AG09309 (cell line): ENCODE measurements at regions not wholly inside any gene's neighbourhood (a gene's known extent, or its start where the extent isn't known, plus 50 kb on each side); places are given as distances from the start of the nearest gene placed in this dataset.

Experiments
- DNase-seq: peaks from one replicate; pipeline ENCODE4 v3.0.0-alpha.2; 2010; ENCODE audit warnings: low read depth
- H3K4me3 ChIP-seq: 2 replicates; pipeline ENCODE4 v1.5.1; 2011; ENCODE audit warnings: mild to moderate bottlenecking, low read depth, low read length, moderate library complexity; ENCODE audit not compliant: control insufficient read depth
- TF ChIP-seq, protein P1 (sequence below): IDR thresholded peaks from 2 replicates; pipeline ENCODE4 v1.5.1; 2011; ENCODE audit warnings: mild to moderate bottlenecking, low read depth, low read length, inconsistent platforms; ENCODE audit not compliant: insufficient read depth, control insufficient read depth; ENCODE audit errors: missing control alignments

DNA sequence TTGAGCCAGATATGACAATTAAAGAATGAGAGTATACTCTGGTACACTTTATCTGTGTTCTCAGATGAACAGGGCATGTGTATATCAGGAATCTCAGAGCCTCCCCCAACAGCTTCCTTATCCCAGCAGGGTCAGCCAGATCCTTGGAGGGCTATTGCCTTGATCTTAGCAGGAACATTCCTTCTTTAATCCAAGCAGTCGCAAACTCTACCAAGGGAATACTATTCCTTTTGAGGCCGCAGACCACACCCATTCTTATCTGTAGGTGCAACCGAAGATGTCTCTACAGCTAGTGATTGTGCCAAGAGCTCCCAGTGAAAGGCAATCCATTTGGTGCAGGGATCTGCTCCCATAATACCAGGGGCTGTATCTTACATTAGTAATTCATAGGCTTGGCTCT, 118.3 kb upstream of the DOK6 start:
- DNase-seq: no peak
- no peak overlapping the region for H3K4me3 ChIP-seq
- TF ChIP-seq, protein P1, sequence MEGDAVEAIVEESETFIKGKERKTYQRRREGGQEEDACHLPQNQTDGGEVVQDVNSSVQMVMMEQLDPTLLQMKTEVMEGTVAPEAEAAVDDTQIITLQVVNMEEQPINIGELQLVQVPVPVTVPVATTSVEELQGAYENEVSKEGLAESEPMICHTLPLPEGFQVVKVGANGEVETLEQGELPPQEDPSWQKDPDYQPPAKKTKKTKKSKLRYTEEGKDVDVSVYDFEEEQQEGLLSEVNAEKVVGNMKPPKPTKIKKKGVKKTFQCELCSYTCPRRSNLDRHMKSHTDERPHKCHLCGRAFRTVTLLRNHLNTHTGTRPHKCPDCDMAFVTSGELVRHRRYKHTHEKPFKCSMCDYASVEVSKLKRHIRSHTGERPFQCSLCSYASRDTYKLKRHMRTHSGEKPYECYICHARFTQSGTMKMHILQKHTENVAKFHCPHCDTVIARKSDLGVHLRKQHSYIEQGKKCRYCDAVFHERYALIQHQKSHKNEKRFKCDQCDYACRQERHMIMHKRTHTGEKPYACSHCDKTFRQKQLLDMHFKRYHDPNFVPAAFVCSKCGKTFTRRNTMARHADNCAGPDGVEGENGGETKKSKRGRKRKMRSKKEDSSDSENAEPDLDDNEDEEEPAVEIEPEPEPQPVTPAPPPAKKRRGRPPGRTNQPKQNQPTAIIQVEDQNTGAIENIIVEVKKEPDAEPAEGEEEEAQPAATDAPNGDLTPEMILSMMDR: no peak

DNA sequence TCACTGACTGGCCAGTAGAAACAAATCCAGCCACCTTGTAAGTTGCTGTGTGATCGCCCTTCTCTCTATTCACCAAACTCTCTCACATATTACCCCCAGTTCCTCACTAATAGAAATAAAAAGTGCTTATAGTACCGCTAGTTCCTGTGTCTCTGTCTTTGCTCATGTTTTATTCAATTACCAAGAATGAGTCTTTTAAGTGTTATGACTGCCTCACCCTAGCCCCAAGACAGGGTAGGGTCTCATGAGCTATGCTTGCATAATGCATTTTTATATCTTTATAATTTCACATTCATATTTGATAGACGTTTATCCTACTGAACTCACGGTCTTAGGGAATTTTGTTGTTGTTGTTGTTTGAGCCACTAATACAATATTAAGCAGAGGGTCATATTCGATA, 109.6 kb upstream of the DOK6 start:
- TF ChIP-seq, protein P1: no peak
- H3K4me3 ChIP-seq: no peak overlapping the region
- no peak for DNase-seq

DNA sequence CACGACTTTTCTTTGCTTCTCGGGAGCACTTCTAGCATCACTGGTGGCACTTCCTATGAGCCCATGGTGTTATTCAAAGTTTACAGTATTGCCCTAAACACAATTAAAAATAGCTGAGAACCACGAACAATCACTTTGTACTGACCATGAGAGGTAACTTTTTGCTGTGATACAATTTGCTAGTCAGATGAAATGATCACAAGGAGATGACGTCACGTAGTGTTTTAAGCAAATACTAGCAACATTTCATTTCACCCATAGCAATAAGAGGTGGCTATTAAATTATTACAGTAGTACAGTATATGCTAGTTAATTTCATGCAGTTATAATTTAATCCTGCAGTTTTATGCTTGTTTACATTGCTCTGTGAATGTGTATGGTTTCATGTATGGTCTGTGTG, 108.9 kb upstream of the DOK6 start:
- DNase-seq: no peak
- H3K4me3 ChIP-seq: no peak overlapping the region
- TF ChIP-seq, protein P1: no peak

DNA sequence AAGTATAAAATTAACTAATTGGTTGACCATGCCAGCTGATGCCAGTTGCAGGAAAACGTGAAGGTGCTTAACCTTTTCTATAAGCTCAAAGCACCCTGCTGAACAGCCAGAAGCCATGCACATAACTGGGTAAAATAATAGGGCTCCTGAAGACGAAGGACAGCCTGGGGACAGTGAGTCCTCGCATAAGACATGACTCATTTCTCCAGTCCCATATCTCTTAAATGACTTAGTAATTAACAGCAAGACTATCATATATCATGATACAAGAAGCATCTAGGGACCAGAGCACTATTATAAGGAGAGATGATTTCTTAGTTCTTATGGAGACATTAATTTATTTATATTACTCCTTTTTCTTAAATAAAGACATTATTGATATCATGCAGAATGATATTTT, 100.5 kb upstream of the DOK6 start:
- DNase-seq: no peak
- TF ChIP-seq, protein P1: no peak

DNA sequence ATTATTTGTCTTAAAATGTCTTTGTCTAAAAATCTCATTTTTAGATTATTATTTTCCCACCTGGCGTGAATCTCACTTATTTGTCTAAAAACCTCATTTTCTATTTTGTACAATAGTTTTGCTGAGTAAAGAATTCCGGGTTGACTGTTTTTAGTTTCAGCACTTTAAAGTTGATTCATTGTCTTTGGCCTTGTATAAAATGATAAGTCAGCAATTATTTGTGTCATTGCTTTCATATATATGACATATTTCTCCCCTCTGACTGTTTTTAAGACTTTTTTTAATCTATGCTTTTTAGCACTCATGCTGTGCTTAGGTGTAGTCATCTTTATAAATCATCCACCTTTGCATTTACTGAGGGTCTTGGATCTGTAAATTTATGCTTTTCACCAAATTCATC, 92.1 kb upstream of the DOK6 start:
- no peak for DNase-seq
- TF ChIP-seq, protein P1: no peak
- no peak overlapping the region for H3K4me3 ChIP-seq

More for the DNA sequence above, 100.5 kb upstream of the DOK6 start:
- no peak overlapping the region for H3K4me3 ChIP-seq

DNA sequence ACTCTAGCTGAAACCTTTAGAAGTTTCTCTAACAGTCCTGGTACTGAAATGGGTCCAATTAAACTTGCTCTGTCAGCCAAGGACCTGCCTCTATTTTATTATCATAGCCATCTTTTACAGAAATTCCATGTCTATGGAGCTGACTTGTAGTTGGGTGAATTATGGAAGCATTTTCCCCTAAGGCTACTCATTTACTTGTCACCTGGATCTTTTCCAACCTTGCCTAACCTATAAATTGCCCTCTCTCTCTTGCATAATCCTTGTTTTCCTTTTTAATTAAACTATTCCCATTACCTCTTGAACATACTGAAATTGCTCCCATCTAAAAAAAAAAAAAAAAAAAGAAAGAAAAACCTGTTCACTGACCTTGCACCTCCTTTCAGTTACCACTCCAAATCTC, 74.6 kb upstream of the DOK6 start:
- TF ChIP-seq, protein P1: no peak
- DNase-seq: no peak
- H3K4me3 ChIP-seq: no peak overlapping the region

DNA sequence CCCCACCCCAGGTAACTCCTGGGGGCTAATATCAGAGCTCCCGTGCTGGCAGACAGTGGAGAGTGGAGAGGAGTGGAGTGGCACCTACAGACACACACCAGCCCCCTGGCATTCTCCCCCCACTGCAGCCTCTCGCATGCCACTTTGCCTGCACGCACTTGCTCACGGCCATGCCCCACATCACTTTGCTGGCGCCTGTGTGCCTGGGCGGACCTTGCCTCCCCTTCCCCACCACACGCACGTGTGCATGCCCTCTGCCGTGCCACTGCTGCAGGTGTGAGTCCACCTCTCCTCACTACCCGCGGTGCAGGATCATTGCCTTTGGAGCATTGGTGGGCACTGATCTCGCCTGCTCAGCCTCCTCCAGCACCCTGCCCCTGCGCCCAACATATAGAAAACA, 72.6 kb upstream of the DOK6 start:
- TF ChIP-seq, protein P1: no peak
- no peak for DNase-seq

More for the DNA sequence above, 72.6 kb upstream of the DOK6 start:
- H3K4me3 ChIP-seq: no peak overlapping the region
